Jurkat, Clone E6-1 (cell line): ENCODE measurements at regions not wholly inside any gene's neighbourhood (a gene's known extent, or its start where the extent isn't known, plus 50 kb on each side); places are given as distances from the start of the nearest gene placed in this dataset.

ENCODE experiments used
- DNase-seq: peaks from one replicate; pipeline ENCODE4 v3.0.0-alpha.2; 2011; ENCODE audit warnings: low read depth, low spot score
- H3K4me3 ChIP-seq: 2 replicates; pipeline ENCODE4 v1.5.1; 2011; ENCODE audit warnings: mild to moderate bottlenecking, low read length, control low read depth, moderate library complexity

- H3K4me3 ChIP-seq, result no peak overlapping the region
- no peak for DNase-seq
These were observed 126.4 kb upstream of the PLEKHA5 start for GRCh38 chr12:19003141-19003540.

GRCh38 chr12:19003987-19004619, 125.4 kb upstream of the PLEKHA5 start:
- no peak overlapping the region for H3K4me3 ChIP-seq
- no peak for DNase-seq

- no peak for DNase-seq
- no peak overlapping the region for H3K4me3 ChIP-seq
These were observed 124.2 kb upstream of the PLEKHA5 start for GRCh38 chr12:19005257-19005801.

- no peak overlapping the region for H3K4me3 ChIP-seq
- no peak for DNase-seq
These were observed 122.9 kb upstream of the PLEKHA5 start for GRCh38 chr12:19006626-19007137.

GRCh38 chr12:19008102-19008501, 121.4 kb upstream of the PLEKHA5 start:
- no peak for DNase-seq
- no peak overlapping the region for H3K4me3 ChIP-seq

- no peak overlapping the region for H3K4me3 ChIP-seq
- DNase-seq, result no peak
These were observed 119.4 kb upstream of the PLEKHA5 start for GRCh38 chr12:19010087-19010486.

- no peak for DNase-seq
- no peak overlapping the region for H3K4me3 ChIP-seq
These were observed 118.8 kb upstream of the PLEKHA5 start for GRCh38 chr12:19010726-19011125.

GRCh38 chr12:19012965-19013364, 116.6 kb upstream of the PLEKHA5 start:
- H3K4me3 ChIP-seq, result no peak overlapping the region
- no peak for DNase-seq

GRCh38 chr12:19014240-19014639, 115.3 kb upstream of the PLEKHA5 start:
- H3K4me3 ChIP-seq, result no peak overlapping the region
- DNase-seq, result no peak

- no peak overlapping the region for H3K4me3 ChIP-seq
- DNase-seq, result no peak
These were observed 114.2 kb upstream of the PLEKHA5 start for GRCh38 chr12:19015285-19015684.

- no peak overlapping the region for H3K4me3 ChIP-seq
- no peak for DNase-seq
These were observed 111.1 kb upstream of the PLEKHA5 start for GRCh38 chr12:19018302-19018970.

GRCh38 chr12:19021240-19021639, 108.3 kb upstream of the PLEKHA5 start:
- DNase-seq, result no peak
- H3K4me3 ChIP-seq, result no peak overlapping the region

- H3K4me3 ChIP-seq, result no peak overlapping the region
- DNase-seq, result no peak
These were observed 107.9 kb upstream of the PLEKHA5 start for GRCh38 chr12:19021646-19022045.

- no peak overlapping the region for H3K4me3 ChIP-seq
- no peak for DNase-seq
These were observed 104.0 kb upstream of the PLEKHA5 start for GRCh38 chr12:19025582-19025981.

- no peak for DNase-seq
- no peak overlapping the region for H3K4me3 ChIP-seq
These were observed 103.5 kb upstream of the PLEKHA5 start for GRCh38 chr12:19026034-19026433.

GRCh38 chr12:19026614-19027488, 102.7 kb upstream of the PLEKHA5 start:
- no peak for DNase-seq
- H3K4me3 ChIP-seq, result no peak overlapping the region

- no peak for DNase-seq
- H3K4me3 ChIP-seq, result no peak overlapping the region
These were observed 99.4 kb upstream of the PLEKHA5 start for GRCh38 chr12:19030180-19030579.

- no peak for DNase-seq
- H3K4me3 ChIP-seq, result no peak overlapping the region
These were observed 98.9 kb upstream of the PLEKHA5 start for GRCh38 chr12:19030603-19031002.

GRCh38 chr12:19031032-19031431, 98.5 kb upstream of the PLEKHA5 start:
- DNase-seq, result no peak
- no peak overlapping the region for H3K4me3 ChIP-seq

GRCh38 chr12:19032826-19033225, 96.7 kb upstream of the PLEKHA5 start:
- no peak overlapping the region for H3K4me3 ChIP-seq
- DNase-seq, result no peak
